GM12878 (cell line): ENCODE measurements at regions not wholly inside any gene's neighbourhood (a gene's known extent, or its start where the extent isn't known, plus 50 kb on each side); places are given as distances from the start of the nearest gene placed in this dataset.

Experiments
- CTCF ChIP-seq, 3 experiments: IDR thresholded peaks in 2 of 3; conservative IDR thresholded peaks in 1 of 3; 2 replicates each; pipeline ENCODE4 v1.5.1; 2011; ENCODE audit warnings: low read depth in 3 of 3, low read length in 3 of 3, mild to moderate bottlenecking in 3 of 3, control low read depth in 2 of 3, moderate library complexity in 2 of 3, inconsistent platforms in 1 of 3, mixed read lengths in 1 of 3; ENCODE audit not compliant: control insufficient read depth in 2 of 3, insufficient read depth in 1 of 3; ENCODE audit errors: extremely low read depth in 1 of 3
- EGR1 ChIP-seq, 2 experiments: IDR thresholded peaks; 1 replicate in 1 of 2; 2 replicates in 1 of 2; pipeline ENCODE4 v1.6.1; 2011 to 2012; ENCODE audit warnings: low read depth in 2 of 2, low read length in 2 of 2, borderline replicate concordance in 1 of 2, mild to moderate bottlenecking in 1 of 2, moderate library complexity in 1 of 2
- EP300 ChIP-seq, 2 experiments: fragments of 150-350 bp in 1 of 2; IDR thresholded peaks; 2 replicates each; pipeline ENCODE4 v1.6.1; 2011 to 2012; ENCODE audit warnings: low read depth in 2 of 2, low read length in 2 of 2, borderline replicate concordance in 1 of 2, improper control_type of control experiment in 1 of 2, inconsistent platforms in 1 of 2; ENCODE audit not compliant: control insufficient read depth in 1 of 2
- IRF4 ChIP-seq: IDR thresholded peaks from 2 replicates; pipeline ENCODE4 v1.6.1; 2011; ENCODE audit warnings: low read depth, low read length
- MXI1 ChIP-seq: fragments of 150-350 bp; IDR thresholded peaks from 2 replicates; pipeline ENCODE4 v1.6.1; 2011; ENCODE audit warnings: low read depth, mild to moderate bottlenecking, inconsistent platforms, low read length, improper control_type of control experiment
- PKNOX1 ChIP-seq: fragments of 450-650 bp; IDR thresholded peaks from 2 replicates; pipeline ENCODE4 v1.6.1; 2016; ENCODE audit warnings: mild to moderate bottlenecking
- POLR2A ChIP-seq: IDR thresholded peaks from 2 replicates; pipeline ENCODE4 v1.6.1; 2011; ENCODE audit warnings: low read depth, mild to moderate bottlenecking, low read length
- POU2F2 ChIP-seq: IDR thresholded peaks from 3 replicates; pipeline ENCODE4 v1.6.1; 2011; ENCODE audit warnings: low read depth, mild to moderate bottlenecking, low read length, borderline replicate concordance
- REST ChIP-seq: IDR thresholded peaks from 2 replicates; pipeline ENCODE4 v1.6.1; 2012; ENCODE audit warnings: mild to moderate bottlenecking, low read depth, low read length
- SRF ChIP-seq, 2 experiments: IDR thresholded peaks; 2 replicates each; pipeline ENCODE4 v1.6.1; 2011; ENCODE audit warnings: low read depth in 2 of 2, low read length in 2 of 2, mild to moderate bottlenecking in 1 of 2, moderate library complexity in 1 of 2
- USF1 ChIP-seq: IDR thresholded peaks from 2 replicates; pipeline ENCODE4 v1.6.1; 2011; ENCODE audit warnings: borderline replicate concordance, low read depth, mild to moderate bottlenecking, moderate library complexity, mixed read lengths, low read length; ENCODE audit not compliant: insufficient read depth; ENCODE audit errors: extremely low read length

- TF ChIP-seq CTCF (IDR thresholded peaks at IDR 0.05 in 2 of 3, conservative IDR thresholded peaks at IDR 0.05 in 1 of 3; ENCODE audit: control insufficient read depth in 2 of 3, extremely low read depth in 1 of 3, insufficient read depth in 1 of 3, low read depth in 3 of 3, low read length in 3 of 3) (no peak), MXI1 (no peak), SRF (IDR thresholded peaks at IDR 0.05; ENCODE audit: low read depth in 2 of 2, low read length in 2 of 2) (no peak), USF1 (no peak), EGR1 (IDR thresholded peaks at IDR 0.05; ENCODE audit: borderline replicate concordance in 1 of 2, low read depth in 2 of 2, low read length in 2 of 2) (no peak), EP300 (IDR thresholded peaks at IDR 0.05; ENCODE audit: borderline replicate concordance in 1 of 2, control insufficient read depth in 1 of 2, low read depth in 2 of 2, low read length in 2 of 2) (no peak), IRF4 (no peak), POU2F2 (no peak), POLR2A (no peak), PKNOX1 (no peak), REST (no peak)
Measured at GRCh38 chr17:74153456-74153810, 50.0 kb upstream of the RPL38 start.
